Panc1 (cell line): ENCODE measurements at regions not wholly inside any gene's neighbourhood (a gene's known extent, or its start where the extent isn't known, plus 50 kb on each side); places are given as distances from the start of the nearest gene placed in this dataset.

ENCODE experiments used
- ATAC-seq: fragments of 200-7000 bp; cut with Tn5 transposase; 2 replicates; pipeline ENCODE4 v1.9.1; 2020; ENCODE audit warnings: mild to moderate bottlenecking, moderate library complexity
- BruUV-seq: library from RNA; stranded (reverse); fragments of 400-500 nt; replicated peaks from 2 replicates; lab custom pipeline; 2021; lab: Mats Ljungman, UMichigan
- CTCF ChIA-PET: fragments of 300-600 bp; sonication (Branson Sonifier 250); formaldehyde crosslinking; loops from one replicate; lab custom pipeline; 2022; ENCODE audit warnings: antibody characterized with exemption; lab: Charles Lee
- POLR2A ChIA-PET: fragments of 300-600 bp; sonication (Branson Sonifier 250); formaldehyde crosslinking; loops from one replicate; lab custom pipeline; 2022; ENCODE audit warnings: antibody characterized with exemption; lab: Charles Lee
- DNase-seq: peaks from one replicate; pipeline ENCODE4 v3.0.0-alpha.2; 2010; ENCODE audit warnings: low read depth, low spot score
- H3K27ac ChIP-seq: 2 replicates; pipeline ENCODE4 v1.5.1; 2011; ENCODE audit warnings: mild to moderate bottlenecking, low read length, inconsistent platforms
- H3K27me3 ChIP-seq: fragments of 200-500 bp; sonication (Bioruptor generic); 2 replicates; pipeline ENCODE4 v1.6.0; 2014; ENCODE audit warnings: low read length, inconsistent platforms; ENCODE audit not compliant: control insufficient read depth, insufficient read depth
- H3K36me3 ChIP-seq: fragments of 200-500 bp; sonication (Bioruptor generic); 2 replicates; pipeline ENCODE4 v1.5.1; 2014; ENCODE audit warnings: inconsistent platforms, mild to moderate bottlenecking, low read length, moderate library complexity; ENCODE audit not compliant: control insufficient read depth, insufficient read depth
- H3K4me1 ChIP-seq: 2 replicates; pipeline ENCODE4 v1.5.1; 2011; ENCODE audit warnings: inconsistent platforms, mild to moderate bottlenecking, low read length, moderate library complexity; ENCODE audit not compliant: control insufficient read depth, insufficient read depth
- H3K4me3 ChIP-seq, 2 experiments: 2 replicates each; pipeline ENCODE4 v1.5.1; 2011 to 2012; ENCODE audit warnings: low read depth in 2 of 2, low read length in 2 of 2, mild to moderate bottlenecking in 2 of 2, inconsistent platforms in 1 of 2, moderate library complexity in 1 of 2
- H3K9me3 ChIP-seq: fragments of 200-500 bp; sonication (Bioruptor generic); 2 replicates; pipeline ENCODE4 v1.5.1; 2014; ENCODE audit warnings: low read depth, mild to moderate bottlenecking, inconsistent platforms, low read length, moderate library complexity; ENCODE audit not compliant: control insufficient read depth, insufficient read depth
- CTCF ChIP-seq: fragments of 450-650 bp; IDR thresholded peaks from 2 replicates; pipeline ENCODE4 v1.5.1; 2017; ENCODE audit warnings: mild to moderate bottlenecking
- POLR2AphosphoS5 ChIP-seq: IDR thresholded peaks from 2 replicates; pipeline ENCODE4 v1.6.1; 2012; ENCODE audit warnings: mild to moderate bottlenecking, low read depth, low read length, moderate library complexity
- REST ChIP-seq, 2 experiments: IDR thresholded peaks; 2 replicates each; pipeline ENCODE4 v1.6.1; 2011 to 2012; ENCODE audit warnings: low read depth in 2 of 2, control low read depth in 1 of 2, low read length in 1 of 2, mild to moderate bottlenecking in 1 of 2, moderate library complexity in 1 of 2; ENCODE audit not compliant: insufficient read depth in 1 of 2
- SIN3A ChIP-seq: IDR thresholded peaks from 2 replicates; pipeline ENCODE4 v1.6.1; 2012; ENCODE audit warnings: low read depth, mild to moderate bottlenecking, low read length, moderate library complexity, borderline replicate concordance; ENCODE audit not compliant: insufficient read depth
- TCF7L2 ChIP-seq: IDR thresholded peaks from 2 replicates; pipeline ENCODE4 v1.6.1; 2011; ENCODE audit warnings: mild to moderate bottlenecking, low read depth, low read length, inconsistent platforms
- in situ Hi-C: cut with HindIII; loops from 2 replicates; pipeline ENCODE4 v1.10.0; 2016; ENCODE audit warnings: low sequenced_read_pairs, low pct_unique_long_range_greater_than_20kb
- intact Hi-C: fragments of 100-400 bp; cut with micrococcal nuclease; formaldehyde crosslinking; loops from one replicate; pipeline ENCODE4 v1.10.0; 2022; ENCODE audit not compliant: unreplicated experiment

DNA sequence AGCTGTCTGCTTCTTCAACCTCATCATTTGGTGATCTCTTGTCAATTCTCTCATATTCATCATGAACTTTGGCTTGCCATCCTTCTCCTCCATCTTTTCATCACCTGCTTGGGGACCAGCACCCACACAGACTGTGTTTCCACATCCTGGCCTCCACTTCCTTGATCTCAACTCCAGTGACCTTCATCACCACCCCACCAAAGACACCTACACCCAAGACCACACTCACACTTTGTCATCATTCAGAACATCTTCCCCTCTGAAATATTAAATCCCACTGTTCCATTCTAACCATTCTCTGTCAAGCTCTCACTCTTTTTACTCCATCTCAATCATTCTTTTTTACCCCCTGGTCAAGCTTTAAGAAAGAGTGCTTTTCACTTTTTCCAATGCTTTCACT lies 115.5 kb upstream of the VAV3 start:
- Histone ChIP-seq H3K36me3 (no peaks in the 10 kb centered on the region), H3K27me3 (no peaks in the 10 kb centered on the region), H3K4me1 (no peaks in the 10 kb centered on the region), H3K4me3 (no peak overlapping the region), H3K9me3 (no peaks in the 10 kb centered on the region), H3K27ac (no peak overlapping the region)
- in situ Hi-C loops: no loop called here
- no TSS peak for BruUV-seq
- intact Hi-C loops: no loop called here
- CTCF ChIA-PET: no interaction called here
- POLR2A ChIA-PET: no interaction called here
- DNase-seq (no peak), ATAC-seq (no peak)
- TF ChIP-seq POLR2AphosphoS5 (no peak), SIN3A (no peak), REST (IDR thresholded peaks at IDR 0.05; ENCODE audit: insufficient read depth in 1 of 2, low read depth in 2 of 2, low read length in 1 of 2) (no peak), CTCF (no peak), TCF7L2 (no peak)

DNA sequence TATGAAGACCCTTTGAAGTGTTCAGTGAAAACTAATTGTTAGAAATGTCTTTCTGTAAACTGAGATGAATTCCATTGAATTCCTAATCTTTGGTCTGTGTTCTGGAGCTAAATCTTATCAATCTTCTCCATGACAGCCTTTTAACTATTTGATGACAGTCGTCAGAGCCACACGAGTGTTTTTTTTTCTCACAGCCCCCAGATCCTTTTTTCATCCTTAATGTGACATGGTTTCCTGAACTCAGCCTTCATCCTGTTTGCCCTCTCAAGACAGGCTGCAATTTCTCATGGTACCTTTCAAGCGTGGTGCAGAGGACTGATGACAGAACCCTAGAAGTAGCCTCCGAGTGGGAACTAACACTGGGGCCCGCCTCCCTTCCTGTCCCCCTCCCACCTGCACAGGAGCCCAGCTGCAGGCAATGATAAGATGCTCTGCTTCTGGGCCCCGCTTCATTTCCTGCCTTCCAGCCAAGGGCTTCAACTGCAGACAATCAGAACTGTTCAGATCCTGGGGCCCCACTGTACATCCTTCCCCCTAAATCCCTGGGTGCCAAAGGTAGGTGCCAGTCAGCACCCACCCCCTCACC lies 114.6 kb upstream of the VAV3 start:
- ATAC-seq: no peak
- no TSS peak for BruUV-seq
- in situ Hi-C loops: no loop called here
- POLR2A ChIA-PET: no interaction called here
- no peaks in the 10 kb centered on the region for H3K36me3 ChIP-seq
- TF ChIP-seq REST (IDR thresholded peaks at IDR 0.05; ENCODE audit: insufficient read depth in 1 of 2, low read depth in 2 of 2, low read length in 1 of 2) (no peak), SIN3A (no peak), POLR2AphosphoS5 (no peak), CTCF (no peak), TCF7L2 (no peak)
- intact Hi-C loops: no loop called here
- H3K9me3 ChIP-seq: no peaks in the 10 kb centered on the region
- no peaks in the 10 kb centered on the region for H3K4me1 ChIP-seq
- H3K27ac ChIP-seq: no peak overlapping the region
- DNase-seq: no peak
- CTCF ChIA-PET: no interaction called here
- H3K27me3 ChIP-seq: no peaks in the 10 kb centered on the region
- H3K4me3 ChIP-seq: no peak overlapping the region
